GM19372 (cell line): ENCODE measurements at regions not wholly inside any gene's neighbourhood (a gene's known extent, or its start where the extent isn't known, plus 50 kb on each side); places are given as distances from the start of the nearest gene placed in this dataset.

Experiments used
- ATAC-seq: cut with Tn5 transposase; IDR thresholded peaks from one replicate; pipeline ENCODE4 v1.9.1; 2021; ENCODE audit warnings: mild to moderate bottlenecking, low read depth, moderate library complexity; ENCODE audit not compliant: unreplicated experiment

DNA sequence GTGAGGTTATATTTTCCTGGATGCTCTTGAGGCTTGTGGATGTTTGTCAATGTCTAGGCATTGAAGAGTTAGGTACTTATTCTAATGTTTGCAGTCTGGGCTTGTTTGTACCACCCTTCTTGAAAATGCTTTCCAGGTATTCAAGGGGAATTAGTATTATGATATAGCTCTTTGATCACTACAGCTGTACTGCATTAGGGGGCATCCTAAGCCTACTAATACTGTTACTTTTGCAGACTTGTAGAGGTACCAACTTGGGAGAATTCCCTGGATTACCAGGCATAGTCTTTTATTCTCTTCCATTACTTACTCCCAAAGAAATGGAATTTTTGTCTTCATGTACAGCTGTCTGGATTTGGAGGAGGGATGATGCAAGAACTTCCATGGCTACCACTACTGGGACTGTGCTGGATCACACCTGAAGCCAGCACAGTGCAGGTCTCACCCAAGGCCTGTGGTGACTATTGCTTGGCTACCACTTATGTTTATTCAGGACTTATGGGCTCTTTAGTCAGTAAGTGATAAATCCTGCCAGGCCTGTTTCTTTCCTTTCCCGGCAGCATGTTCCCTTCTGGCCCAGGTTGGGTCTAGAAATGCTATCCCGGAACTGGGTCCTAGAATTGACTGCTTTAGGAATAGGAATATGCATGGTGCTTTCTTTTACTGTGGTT is 402.9 kb downstream of the IL20RB start:
- no peak for ATAC-seq

DNA sequence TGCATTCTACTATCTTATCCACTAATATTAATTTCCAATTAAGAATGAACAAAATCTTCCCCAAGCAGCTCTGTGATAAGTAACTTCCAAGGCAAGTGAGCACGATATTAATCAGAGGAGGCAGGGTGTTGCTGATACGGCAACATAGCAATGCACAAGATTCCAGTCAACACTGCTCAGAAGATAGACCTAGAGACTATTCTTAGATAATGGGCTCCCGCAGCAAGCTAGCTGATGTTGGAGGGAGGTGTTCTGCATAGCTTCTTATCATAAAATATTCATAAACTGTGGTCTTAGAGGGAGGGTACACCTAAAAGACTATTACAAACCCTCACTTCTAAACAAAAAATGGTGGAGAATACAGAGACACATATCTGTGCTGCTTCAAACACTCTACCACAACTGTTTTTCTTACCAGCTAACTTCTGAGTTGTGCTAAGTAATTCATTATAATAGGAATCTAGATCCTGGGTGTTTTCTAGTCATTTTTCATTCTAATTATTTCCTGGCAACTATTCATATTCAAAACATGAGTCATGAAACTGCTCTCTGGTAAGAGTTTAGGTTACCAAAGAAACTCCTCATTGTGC is 382.0 kb upstream of the SOX14 start:
- ATAC-seq, result no peak

DNA sequence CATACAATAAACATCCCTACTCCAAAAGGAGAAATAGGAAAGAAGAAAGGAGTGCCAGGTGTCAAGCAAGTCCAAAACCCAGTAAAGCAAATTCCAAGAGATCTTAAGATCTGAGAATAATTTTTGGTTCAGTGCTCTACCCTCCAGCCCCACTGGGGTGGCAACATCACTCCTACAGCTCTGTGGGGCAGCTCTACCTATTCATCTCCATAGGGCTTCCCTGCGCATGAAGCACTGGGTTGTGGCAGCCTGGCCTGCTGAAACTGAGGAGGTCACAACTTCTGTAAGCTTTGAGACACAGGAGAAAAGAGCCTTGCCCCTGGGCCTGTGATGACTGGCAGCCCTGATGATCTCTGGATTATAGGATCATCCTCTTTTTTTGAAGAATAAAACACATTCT is 378.2 kb upstream of the SOX14 start:
- ATAC-seq, result no peak

DNA sequence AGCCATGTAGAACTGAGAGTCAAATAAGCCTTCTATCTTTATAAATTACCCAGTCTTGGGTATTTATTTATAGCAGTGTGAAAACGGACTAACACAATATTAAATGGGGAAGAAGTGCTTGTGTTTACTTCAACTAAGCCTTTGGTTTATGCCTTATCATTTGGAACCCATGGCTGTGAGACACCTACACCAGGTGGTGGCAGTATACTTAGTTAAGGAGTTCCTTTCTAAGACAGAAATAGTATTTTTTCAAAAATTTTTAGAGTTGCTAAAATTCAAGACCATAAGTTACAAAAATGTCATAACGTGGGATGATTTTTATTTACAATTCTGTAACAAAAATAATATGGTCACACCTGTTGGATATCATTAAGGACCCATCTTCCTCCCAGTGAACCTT is 354.5 kb upstream of the SOX14 start:
- no peak for ATAC-seq

DNA sequence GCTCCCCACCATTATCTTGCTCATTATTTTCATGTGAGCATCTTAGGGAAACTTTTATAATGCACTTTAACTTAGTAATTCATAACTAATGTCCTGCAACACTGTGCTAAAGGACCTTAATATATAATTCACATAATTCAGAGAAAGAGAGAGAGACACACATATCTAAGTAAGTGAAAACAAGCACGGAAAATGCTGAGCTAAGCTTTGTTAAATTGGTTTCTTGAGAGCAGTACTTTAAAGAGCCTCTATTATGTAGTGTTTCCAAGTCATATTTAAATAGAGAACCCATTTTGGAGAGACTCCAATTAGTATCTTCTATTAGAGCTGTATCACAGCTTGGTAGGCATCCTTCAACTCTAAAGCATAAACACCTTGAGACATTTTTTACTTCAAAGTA is 354.1 kb upstream of the SOX14 start:
- no peak for ATAC-seq

DNA sequence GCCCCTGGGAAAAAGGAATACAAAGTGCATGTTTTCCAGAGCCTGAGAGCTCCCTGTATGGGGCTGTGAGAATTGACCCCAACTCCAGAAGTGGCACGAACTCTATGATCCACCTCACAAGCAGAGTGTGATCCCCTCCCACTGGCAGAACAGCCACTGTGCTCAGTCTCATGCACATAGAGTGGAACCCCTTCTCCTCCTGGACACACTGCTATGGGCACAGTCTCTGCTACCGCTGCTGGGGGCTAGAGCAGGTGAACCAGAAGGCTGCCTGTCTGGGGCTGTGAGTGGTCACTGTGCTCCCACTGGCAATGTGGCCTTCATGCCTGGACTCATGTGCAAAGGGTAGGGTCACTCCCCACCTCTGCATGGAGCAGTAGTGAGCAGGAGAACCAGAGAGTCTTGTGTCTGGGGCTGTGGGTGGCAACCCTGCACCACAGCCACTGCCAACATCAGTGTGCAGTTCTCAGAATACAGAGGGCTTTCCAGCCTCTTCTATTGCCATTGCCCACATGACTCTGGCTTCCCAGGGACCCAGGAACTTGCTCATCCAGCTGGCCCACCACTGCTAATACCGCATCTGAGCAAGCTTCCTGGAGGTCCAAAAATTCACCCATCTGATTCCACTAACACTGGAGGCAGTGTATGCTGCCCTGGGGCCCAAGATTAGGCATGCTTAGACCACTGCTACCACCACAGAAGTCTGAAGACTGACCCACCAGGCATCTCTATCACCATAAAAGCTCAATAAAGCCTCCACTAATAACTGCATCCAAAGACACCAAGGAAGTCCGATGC is 343.7 kb upstream of the SOX14 start:
- ATAC-seq, result no peak

DNA sequence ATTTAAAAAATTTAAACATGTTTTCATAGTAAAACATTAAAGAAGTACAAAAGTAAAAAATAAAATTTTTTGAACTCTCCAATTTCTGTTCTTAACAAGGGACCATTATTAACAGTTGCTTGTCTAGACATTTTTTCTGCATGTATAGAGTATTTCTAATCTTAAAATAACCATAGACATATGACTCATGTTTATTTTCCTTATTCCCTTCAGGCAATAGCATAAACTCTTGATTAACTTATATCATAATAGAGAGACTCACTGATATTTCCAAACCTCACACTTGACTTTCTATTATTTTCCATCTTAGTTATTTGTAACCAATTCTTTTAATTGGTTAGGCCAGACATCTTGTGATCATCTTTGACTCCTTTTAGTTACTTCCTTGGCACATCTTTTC is 325.6 kb upstream of the SOX14 start:
- no peak for ATAC-seq

DNA sequence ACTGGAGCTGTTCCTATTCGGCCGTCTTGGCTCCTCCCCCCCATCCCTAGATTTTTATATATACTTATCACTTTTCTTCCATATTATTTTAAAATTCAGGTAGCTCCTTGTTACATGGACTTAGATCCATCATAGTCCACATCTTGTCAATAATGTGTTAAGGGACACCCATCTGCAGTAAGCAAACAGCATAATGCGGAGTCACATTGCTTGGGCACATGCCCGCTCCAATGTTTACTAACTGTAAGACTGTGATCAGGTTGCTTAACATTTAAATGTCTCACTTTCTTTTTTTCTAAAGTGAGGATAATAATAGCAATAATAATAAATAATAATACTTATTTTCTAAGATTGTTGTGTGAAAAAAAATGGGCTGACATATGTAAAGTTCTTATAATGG is 303.2 kb upstream of the SOX14 start:
- no peak for ATAC-seq

DNA sequence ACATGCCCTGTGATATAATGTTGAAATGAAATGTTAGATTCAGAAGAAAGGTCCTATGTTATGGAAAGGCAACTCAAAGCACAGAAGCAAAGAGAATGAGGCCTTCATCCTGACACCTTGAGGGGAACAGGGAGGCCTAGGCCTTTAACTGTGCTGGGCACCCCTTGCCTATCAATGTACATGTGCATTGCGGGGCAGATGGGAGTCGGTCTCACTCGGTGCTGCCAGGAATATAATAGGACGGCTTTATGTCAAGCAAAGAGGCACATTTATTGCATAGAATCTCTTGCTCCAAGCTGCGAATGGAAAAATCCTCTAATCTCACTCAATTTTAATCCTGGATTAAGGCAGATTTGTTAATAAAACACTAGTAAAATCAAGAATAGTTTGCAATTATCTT is 301.0 kb upstream of the SOX14 start:
- no peak for ATAC-seq

DNA sequence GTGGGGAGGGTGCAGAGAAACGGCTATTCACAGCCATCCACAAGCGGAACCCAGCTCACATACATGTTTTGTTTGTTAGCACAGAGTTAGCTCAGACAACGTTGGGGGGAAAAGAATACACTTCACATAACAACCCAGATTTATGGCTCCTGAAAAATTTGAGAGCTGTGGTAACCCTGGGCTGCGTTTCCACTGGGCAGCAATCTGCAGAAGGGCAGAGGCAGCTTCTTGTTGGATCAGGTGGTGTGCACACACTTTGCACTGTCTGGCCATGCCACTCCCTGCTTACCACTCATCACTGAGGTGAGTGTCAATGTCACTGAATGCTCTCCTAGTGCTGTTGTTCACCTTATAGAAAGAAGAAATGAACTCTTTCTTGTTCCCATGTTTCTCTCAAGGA is 299.8 kb upstream of the SOX14 start:
- ATAC-seq, result no peak

DNA sequence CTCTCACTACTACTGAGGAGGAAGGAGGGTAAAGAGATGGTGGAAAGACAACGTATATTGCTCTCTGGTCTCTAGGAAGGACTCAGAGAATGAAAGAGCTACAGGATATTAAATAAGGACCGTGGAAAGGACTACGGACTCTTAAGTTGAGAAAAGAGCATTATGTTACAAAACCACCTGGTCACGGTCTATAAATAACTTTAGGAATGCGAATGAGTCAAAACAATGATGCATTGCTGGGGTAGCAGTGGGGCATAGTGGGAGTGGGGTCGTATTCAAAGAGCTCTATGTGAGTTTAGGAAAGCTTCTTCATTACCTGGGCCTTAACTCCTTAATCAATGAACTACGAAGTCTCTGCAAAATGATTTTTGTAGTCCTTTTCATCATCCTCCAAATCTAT is 295.7 kb upstream of the SOX14 start:
- no peak for ATAC-seq

DNA sequence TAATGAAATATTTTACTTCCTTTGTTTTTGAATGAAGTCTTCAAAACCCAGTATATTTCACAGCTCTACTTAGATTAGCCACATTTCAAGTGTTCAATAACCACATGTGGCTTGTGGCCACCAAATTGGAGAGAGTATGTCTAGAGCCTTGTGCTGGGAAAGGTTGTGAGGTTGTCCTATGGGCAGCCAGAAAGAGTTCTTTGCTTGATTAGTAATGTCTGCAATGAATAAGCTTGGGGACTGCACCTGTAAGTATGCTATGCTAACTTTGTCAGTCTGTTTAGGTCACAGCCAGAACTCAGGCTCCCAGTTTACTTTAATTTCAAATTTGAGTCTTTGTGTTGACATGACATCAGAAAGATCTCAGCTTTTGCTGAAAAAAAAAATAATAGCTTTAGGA is 294.9 kb upstream of the SOX14 start:
- ATAC-seq, result no peak

DNA sequence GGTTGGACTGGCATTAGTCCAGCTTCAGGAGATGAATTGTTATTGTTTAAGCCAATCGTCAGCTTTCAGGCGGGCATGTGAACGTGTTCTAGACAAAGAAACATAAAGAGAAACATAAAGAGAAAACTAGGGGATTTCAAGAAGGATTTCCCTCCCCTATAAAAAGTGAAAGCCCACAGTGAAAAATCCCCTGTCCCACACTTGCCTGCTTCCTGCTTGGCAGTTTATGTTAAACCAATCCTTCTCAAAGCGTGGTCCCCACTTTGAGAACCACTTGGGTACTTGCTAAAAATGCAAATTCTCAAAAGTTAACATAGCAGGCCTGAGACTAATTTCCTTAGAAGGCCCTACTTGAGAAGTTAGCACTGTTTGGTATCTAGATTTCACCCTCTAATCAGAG is 293.0 kb upstream of the SOX14 start:
- no peak for ATAC-seq

DNA sequence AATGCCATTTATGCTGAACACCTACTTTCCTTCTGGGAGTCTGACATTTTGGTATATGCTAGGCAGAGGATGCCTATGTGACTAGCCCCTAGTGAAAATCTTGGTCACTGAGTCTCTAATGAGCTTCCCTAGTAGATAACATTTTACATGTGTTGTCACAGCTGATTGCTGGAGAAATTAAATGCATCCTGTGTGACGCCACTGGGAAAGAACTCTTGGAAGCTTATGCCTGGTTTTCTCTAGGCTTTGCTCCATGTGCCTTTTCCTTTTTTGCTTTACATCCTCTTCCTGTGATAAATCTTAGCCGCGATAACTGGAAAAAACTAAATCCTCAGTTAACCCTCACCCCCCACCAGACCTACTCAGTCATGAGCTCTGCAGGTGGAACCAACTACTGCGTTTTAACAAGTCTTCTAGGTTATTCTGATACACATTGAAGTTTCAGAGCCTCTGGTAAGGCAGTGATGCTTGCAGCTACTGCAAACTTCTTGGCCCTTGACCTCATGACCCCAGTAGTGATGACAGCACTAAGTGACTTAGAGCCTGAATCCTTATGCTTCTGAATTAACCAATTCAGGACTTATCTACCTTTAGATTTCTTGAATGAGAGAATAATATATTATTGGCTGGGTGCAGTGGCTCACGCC is 292.4 kb upstream of the SOX14 start:
- no peak for ATAC-seq

DNA sequence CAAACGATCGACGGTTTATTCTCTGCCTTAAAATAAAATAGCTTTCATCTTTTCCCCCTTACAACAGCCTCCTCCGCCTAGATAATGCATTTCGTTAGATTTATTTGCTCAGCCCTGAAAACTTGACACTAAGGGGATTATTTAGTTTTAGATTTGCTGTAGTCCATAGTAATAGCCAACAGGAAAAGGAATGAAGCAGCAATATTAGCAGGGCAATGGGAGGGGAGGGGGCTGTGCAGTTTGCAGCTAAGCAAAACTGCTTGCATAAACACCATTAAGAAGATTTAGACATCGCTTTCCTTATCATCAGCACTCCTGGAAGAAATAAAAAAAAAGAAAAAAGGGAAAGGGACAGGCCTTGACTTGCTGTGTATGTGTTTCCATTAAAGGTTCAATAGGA is 286.5 kb upstream of the SOX14 start:
- ATAC-seq, result no peak

DNA sequence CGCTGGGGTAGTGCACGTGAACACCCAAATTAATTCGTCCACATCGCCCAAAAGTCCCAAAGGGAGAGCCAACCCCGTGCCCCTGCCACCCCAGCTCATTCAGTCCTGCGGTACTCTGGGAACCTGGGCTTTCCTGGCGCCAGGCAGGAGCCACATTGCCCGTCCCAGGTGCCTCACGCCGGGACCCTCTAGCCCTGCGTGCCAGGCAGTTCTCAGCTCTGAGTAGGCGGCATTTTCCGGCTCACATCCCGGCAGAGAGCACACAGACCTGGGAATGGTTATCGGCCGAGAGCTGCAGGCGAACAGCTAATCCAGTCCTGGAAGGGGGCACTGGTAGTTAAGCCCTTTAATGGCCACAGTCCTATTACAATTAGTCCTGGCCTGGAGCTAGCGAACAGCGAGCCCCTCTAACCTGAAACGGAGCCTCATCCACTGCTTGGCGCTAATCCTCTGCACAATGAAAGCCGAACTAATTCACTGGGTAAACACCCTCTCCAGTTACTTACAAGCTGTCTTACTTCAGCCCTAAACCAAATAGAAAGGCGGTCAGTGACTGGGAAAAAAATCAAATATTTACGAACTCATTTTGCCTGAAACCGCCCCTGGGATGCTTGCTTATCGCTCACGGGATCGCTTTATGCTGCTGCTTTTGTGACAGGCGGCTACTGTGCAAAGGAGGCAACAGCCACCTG is 254.6 kb upstream of the SOX14 start:
- no peak for ATAC-seq

DNA sequence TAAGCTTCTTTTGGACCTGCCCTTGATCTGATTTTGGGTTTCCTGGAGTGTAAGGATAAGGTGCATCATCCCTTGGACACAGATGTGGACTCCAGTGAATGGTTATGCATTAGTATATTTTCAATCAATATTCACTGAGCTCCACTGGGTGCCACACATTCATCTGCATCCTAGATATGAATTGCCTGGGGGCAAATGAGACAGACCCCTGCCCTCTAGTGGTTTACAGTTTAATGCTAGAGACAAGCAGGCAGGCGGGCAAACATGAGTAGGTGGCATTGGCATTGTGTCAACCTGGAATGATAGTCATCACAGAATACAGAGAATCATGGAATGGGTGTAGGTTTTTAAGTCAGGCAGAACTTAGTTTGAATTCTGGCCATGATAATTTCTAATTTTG is 252.5 kb upstream of the SOX14 start:
- ATAC-seq, result no peak

DNA sequence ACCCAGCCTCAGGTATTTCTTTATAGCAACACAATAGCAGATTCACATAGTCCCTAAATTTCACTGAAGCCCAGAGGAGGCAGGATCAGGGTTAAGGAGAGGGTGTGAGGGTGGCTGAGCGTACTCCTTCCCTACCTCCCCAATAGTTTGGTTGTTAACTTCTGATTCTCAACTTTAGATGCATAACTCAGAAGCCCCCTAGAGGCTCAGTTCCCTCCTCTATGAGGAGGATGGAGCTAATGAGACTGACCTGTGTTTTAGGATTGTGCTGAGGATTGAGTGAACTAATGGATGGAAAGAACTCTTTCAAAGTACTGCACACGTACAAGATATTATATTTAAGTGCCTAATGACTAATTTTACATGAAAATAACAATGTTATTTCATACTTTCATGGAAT is 249.3 kb upstream of the SOX14 start:
- no peak for ATAC-seq

DNA sequence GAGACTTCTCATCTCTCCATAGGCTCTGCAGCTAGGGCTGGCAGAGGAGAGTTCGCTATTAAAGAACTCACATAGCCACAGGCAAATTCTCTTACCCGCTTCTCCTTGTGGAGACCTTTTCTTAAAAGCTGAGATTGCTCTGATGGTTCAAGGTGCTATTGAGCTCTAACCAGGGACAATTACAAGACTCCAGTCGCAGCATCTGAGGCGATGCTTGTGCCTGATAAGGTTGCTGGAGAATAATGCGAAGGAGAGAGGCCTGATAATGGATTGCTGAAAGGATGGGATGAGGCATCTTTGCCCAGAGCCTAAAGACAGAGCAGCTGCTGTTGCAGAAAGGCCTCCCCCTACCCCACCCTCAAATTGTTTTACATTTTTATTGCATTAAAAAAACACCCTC is 244.5 kb upstream of the SOX14 start:
- no peak for ATAC-seq

DNA sequence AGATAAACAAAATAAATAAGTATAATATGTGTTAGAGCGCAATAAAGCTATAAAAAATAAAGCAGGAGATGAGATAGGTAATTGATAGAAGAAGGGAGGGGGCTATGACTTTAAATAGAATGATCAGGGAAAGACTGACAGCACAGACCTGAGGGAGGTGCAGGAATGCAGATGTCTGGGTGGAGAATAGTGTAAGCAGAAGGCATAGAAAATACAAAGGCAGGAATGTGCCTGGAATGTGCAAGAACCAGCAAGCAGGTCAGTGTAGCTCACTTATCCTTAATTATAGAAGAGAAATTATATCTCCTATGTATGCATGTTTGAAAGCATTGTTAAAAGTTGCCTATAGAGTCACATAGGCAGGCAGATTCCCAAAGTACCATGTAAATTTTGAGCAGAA is 239.4 kb upstream of the SOX14 start:
- ATAC-seq, result no peak

DNA sequence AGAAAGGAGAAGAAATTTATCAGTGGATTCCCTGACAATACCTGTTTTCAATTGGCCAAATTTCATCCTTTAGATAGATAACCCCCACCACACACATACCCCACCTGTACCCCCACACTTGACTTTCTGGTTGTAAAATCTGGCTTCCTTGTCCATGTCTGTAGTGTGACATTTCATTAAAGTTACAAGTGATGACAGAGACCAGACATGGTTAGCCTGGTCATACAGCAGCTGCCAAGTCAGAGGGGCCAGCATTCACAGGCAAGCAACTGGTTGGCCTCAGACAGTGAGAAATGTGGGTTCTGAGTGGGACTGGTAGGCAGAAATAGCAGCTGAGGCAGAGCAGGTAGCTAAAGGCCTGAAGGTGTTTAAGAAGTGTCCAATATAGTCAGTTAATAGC is 238.6 kb upstream of the SOX14 start:
- no peak for ATAC-seq
